ENCODE measurements at regions not wholly inside any gene's neighbourhood (a gene's known extent, or its start where the extent isn't known, plus 50 kb on each side); places are given as distances from the start of the nearest gene placed in this dataset.

- TF ChIP-seq EZH2 (IDR thresholded peaks at IDR 0.05; ENCODE audit: low read length, unreplicated experiment) (no peak), CTCF (conservative IDR thresholded peaks at IDR 0.05; ENCODE audit: low read depth, low read length) (no peak), EZH2phosphoT487 (IDR thresholded peaks at IDR 0.05; ENCODE audit: borderline replicate concordance, low read length) (no peak)
Observed at GRCh38 chr4:20376070-20376469, 124.4 kb downstream of the SLIT2 start.
